ENCODE measurements at regions not wholly inside any gene's neighbourhood (a gene's known extent, or its start where the extent isn't known, plus 50 kb on each side); places are given as distances from the start of the nearest gene placed in this dataset.

GRCh38 chr4:159483110-159483781, 380.4 kb downstream of the RAPGEF2 start (continued):
- TF ChIP-seq ATF2 (IDR thresholded peaks at IDR 0.05; ENCODE audit: low read length) (no peak), TCF12 (IDR thresholded peaks at IDR 0.05; ENCODE audit: low read depth, low read length) (no peak), KDM1A (IDR thresholded peaks at IDR 0.05; ENCODE audit: borderline replicate concordance, low read length) (no peak), SIN3A (conservative IDR thresholded peaks at IDR 0.05 in 1 of 2, IDR thresholded peaks at IDR 0.05 in 1 of 2; ENCODE audit: low read depth in 1 of 2, low read length in 2 of 2) (no peak), SRF (IDR thresholded peaks at IDR 0.05; ENCODE audit: low read depth, low read length) (no peak), SAP30 (IDR thresholded peaks at IDR 0.05; ENCODE audit: insufficient read depth, insufficient replicate concordance, low read length) (no peak), SIRT6 (IDR thresholded peaks at IDR 0.05; ENCODE audit: low read length) (no peak)
- TF ChIP-seq, protein P1, sequence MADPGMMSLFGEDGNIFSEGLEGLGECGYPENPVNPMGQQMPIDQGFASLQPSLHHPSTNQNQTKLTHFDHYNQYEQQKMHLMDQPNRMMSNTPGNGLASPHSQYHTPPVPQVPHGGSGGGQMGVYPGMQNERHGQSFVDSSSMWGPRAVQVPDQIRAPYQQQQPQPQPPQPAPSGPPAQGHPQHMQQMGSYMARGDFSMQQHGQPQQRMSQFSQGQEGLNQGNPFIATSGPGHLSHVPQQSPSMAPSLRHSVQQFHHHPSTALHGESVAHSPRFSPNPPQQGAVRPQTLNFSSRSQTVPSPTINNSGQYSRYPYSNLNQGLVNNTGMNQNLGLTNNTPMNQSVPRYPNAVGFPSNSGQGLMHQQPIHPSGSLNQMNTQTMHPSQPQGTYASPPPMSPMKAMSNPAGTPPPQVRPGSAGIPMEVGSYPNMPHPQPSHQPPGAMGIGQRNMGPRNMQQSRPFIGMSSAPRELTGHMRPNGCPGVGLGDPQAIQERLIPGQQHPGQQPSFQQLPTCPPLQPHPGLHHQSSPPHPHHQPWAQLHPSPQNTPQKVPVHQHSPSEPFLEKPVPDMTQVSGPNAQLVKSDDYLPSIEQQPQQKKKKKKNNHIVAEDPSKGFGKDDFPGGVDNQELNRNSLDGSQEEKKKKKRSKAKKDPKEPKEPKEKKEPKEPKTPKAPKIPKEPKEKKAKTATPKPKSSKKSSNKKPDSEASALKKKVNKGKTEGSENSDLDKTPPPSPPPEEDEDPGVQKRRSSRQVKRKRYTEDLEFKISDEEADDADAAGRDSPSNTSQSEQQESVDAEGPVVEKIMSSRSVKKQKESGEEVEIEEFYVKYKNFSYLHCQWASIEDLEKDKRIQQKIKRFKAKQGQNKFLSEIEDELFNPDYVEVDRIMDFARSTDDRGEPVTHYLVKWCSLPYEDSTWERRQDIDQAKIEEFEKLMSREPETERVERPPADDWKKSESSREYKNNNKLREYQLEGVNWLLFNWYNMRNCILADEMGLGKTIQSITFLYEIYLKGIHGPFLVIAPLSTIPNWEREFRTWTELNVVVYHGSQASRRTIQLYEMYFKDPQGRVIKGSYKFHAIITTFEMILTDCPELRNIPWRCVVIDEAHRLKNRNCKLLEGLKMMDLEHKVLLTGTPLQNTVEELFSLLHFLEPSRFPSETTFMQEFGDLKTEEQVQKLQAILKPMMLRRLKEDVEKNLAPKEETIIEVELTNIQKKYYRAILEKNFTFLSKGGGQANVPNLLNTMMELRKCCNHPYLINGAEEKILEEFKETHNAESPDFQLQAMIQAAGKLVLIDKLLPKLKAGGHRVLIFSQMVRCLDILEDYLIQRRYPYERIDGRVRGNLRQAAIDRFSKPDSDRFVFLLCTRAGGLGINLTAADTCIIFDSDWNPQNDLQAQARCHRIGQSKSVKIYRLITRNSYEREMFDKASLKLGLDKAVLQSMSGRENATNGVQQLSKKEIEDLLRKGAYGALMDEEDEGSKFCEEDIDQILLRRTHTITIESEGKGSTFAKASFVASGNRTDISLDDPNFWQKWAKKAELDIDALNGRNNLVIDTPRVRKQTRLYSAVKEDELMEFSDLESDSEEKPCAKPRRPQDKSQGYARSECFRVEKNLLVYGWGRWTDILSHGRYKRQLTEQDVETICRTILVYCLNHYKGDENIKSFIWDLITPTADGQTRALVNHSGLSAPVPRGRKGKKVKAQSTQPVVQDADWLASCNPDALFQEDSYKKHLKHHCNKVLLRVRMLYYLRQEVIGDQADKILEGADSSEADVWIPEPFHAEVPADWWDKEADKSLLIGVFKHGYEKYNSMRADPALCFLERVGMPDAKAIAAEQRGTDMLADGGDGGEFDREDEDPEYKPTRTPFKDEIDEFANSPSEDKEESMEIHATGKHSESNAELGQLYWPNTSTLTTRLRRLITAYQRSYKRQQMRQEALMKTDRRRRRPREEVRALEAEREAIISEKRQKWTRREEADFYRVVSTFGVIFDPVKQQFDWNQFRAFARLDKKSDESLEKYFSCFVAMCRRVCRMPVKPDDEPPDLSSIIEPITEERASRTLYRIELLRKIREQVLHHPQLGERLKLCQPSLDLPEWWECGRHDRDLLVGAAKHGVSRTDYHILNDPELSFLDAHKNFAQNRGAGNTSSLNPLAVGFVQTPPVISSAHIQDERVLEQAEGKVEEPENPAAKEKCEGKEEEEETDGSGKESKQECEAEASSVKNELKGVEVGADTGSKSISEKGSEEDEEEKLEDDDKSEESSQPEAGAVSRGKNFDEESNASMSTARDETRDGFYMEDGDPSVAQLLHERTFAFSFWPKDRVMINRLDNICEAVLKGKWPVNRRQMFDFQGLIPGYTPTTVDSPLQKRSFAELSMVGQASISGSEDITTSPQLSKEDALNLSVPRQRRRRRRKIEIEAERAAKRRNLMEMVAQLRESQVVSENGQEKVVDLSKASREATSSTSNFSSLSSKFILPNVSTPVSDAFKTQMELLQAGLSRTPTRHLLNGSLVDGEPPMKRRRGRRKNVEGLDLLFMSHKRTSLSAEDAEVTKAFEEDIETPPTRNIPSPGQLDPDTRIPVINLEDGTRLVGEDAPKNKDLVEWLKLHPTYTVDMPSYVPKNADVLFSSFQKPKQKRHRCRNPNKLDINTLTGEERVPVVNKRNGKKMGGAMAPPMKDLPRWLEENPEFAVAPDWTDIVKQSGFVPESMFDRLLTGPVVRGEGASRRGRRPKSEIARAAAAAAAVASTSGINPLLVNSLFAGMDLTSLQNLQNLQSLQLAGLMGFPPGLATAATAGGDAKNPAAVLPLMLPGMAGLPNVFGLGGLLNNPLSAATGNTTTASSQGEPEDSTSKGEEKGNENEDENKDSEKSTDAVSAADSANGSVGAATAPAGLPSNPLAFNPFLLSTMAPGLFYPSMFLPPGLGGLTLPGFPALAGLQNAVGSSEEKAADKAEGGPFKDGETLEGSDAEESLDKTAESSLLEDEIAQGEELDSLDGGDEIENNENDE (IDR thresholded peaks at IDR 0.05; ENCODE audit: insufficient replicate concordance, low read length): no peak

Data from H1 (cell line).